Gastrocnemius medialis (tissue), 4 donors: ENCODE measurements at regions not wholly inside any gene's neighbourhood (a gene's known extent, or its start where the extent isn't known, plus 50 kb on each side); places are given as distances from the start of the nearest gene placed in this dataset.

Source experiments
- ATAC-seq, 2 donors: fragments of 150-250 bp; one replicate each; pipeline ENCODE4 v1.9.1; 2016
- DNase-seq, 2 donors: peaks; one replicate each; pipeline ENCODE4 v3.0.0-alpha.2; 2019
- H3K27ac ChIP-seq, 4 donors: fragments of 200-600 bp; sonication (generic); 1 replicate in 1 of 4; 2 replicates in 3 of 4; pipeline ENCODE4 v1.5.1; 2016 to 2018; ENCODE audit warnings: mild to moderate bottlenecking in 2 of 4, moderate library complexity in 1 of 4
- H3K27me3 ChIP-seq, 3 donors: fragments of 200-600 bp; sonication (generic) in 2 of 3; 1 replicate in 1 of 3; 2 replicates in 2 of 3; pipeline versions ENCODE4 v1.5.1 to v1.6.0; 2016 to 2019; ENCODE audit warnings: mild to moderate bottlenecking in 1 of 3, moderate library complexity in 1 of 3
- H3K36me3 ChIP-seq, 2 donors: fragments of 200-600 bp; sonication (generic) in 1 of 2; one replicate each; pipeline ENCODE4 v1.5.1; 2017 to 2018
- H3K4me1 ChIP-seq, 2 donors: fragments of 200-600 bp; sonication (generic) in 1 of 2; one replicate each; pipeline ENCODE4 v1.5.1; 2016 to 2017; ENCODE audit warnings: mild to moderate bottlenecking in 2 of 2
- H3K4me3 ChIP-seq, 4 donors: fragments of 200-600 bp; sonication (generic) in 3 of 4; 1 replicate in 1 of 4; 2 replicates in 3 of 4; pipeline ENCODE4 v1.5.1; 2016 to 2019; ENCODE audit warnings: mild to moderate bottlenecking in 2 of 4
- H3K9me3 ChIP-seq, 3 donors: fragments of 200-600 bp; sonication (generic) in 2 of 3; 1 replicate in 1 of 3; 2 replicates in 2 of 3; pipeline ENCODE4 v1.5.1; 2016 to 2019
- CTCF ChIP-seq, 5 experiments: fragments of 450-650 bp in 3 of 5; fragments of 200-600 bp in 2 of 5; sonication (generic) in 2 of 5; IDR thresholded peaks in 4 of 5; conservative IDR thresholded peaks in 1 of 5; 1 replicate in 4 of 5; 2 replicates in 1 of 5; pipeline ENCODE4 v1.5.1; 2016 to 2019; ENCODE audit warnings: antibody characterized with exemption in 5 of 5, mild to moderate bottlenecking in 3 of 5, moderate library complexity in 3 of 5
- POLR2A ChIP-seq, 2 donors: fragments of 450-650 bp; IDR thresholded peaks; one replicate each; pipeline ENCODE4 v1.6.1; 2017; ENCODE audit warnings: antibody characterized with exemption in 2 of 2, mild to moderate bottlenecking in 2 of 2, moderate library complexity in 2 of 2
- in situ Hi-C, 4 donors: fragments of 200-750 bp; cut with MboI; loops; one replicate each; pipeline versions ENCODE4 v1.15.0 to v1.8.0; 2017; ENCODE audit warnings: low sequenced_read_pairs in 4 of 4
- intact Hi-C: fragments of 100-400 bp; cut with DNase I; formaldehyde crosslinking; loops from one replicate; pipeline ENCODE4 v1.15.1; 2023; ENCODE audit warnings: low total_unique reads

- DNase-seq (no peak), ATAC-seq (no peak)
- TF ChIP-seq POLR2A (IDR thresholded peaks at IDR 0.05) (no peak), CTCF (IDR thresholded peaks at IDR 0.05 in 4 of 5, conservative IDR thresholded peaks at IDR 0.05 in 1 of 5) (no peak)
- no peaks in the 10 kb centered on the region for H3K9me3 ChIP-seq
- no peaks in the 10 kb centered on the region for H3K27me3 ChIP-seq
- intact Hi-C loops (no loop called here), in situ Hi-C loops (no loop called here)
- no peak overlapping the region for H3K4me3 ChIP-seq
- H3K27ac ChIP-seq = no peak overlapping the region
- H3K36me3 ChIP-seq = no peaks in the 10 kb centered on the region
- no peaks in the 10 kb centered on the region for H3K4me1 ChIP-seq
Observed at GRCh38 chr3:31421314-31422048, 111.2 kb upstream of the STT3B start.

GRCh38 chr3:31422237-31422636, 110.5 kb upstream of the STT3B start:
- ATAC-seq = no peak
- Histone ChIP-seq H3K36me3 (no peaks in the 10 kb centered on the region), H3K4me1 (no peaks in the 10 kb centered on the region), H3K27me3 (no peaks in the 10 kb centered on the region), H3K9me3 (no peaks in the 10 kb centered on the region), H3K4me3 (no peak overlapping the region), H3K27ac (no peak overlapping the region)
- in situ Hi-C loops = no loop called here
- no peak for DNase-seq
- intact Hi-C loops = no loop called here
- TF ChIP-seq CTCF (IDR thresholded peaks at IDR 0.05 in 4 of 5, conservative IDR thresholded peaks at IDR 0.05 in 1 of 5) (no peak), POLR2A (IDR thresholded peaks at IDR 0.05) (no peak)

- DNase-seq (no peak), ATAC-seq (no peak)
- TF ChIP-seq POLR2A (IDR thresholded peaks at IDR 0.05) = no peak
- intact Hi-C loops (no loop called here), in situ Hi-C loops (no loop called here)
- no peak overlapping the region for H3K4me3 ChIP-seq
- H3K27ac ChIP-seq = no peak overlapping the region
- H3K27me3 ChIP-seq = no peaks in the 10 kb centered on the region
- H3K36me3 ChIP-seq = no peaks in the 10 kb centered on the region
- no peaks in the 10 kb centered on the region for H3K9me3 ChIP-seq
- no peaks in the 10 kb centered on the region for H3K4me1 ChIP-seq
Observed at GRCh38 chr3:31423482-31423881, 109.2 kb upstream of the STT3B start.

DNA sequence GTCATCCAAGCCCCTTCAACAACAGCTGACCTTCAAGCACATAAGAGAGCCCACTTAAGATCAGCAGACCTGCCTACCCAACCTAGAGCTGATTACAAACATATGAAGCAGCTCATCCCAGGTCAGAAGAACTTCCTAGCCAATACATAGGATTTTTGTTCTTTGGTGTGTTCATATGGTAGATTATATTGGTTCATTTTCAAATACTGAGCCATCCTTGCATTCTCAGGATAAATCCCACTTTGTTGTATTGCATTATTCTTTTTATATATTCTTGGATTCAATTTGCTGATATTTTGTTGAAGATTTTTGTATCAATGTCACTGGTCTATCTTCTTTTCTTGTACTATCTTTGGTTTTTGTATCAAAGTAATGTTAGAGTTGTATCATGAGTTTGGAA, 107.3 kb upstream of the STT3B start:
- Histone ChIP-seq H3K4me3 (no peak overlapping the region), H3K27ac (no peak overlapping the region), H3K4me1 (no peaks in the 10 kb centered on the region), H3K36me3 (no peaks in the 10 kb centered on the region), H3K9me3 (no peaks in the 10 kb centered on the region), H3K27me3 (no peaks in the 10 kb centered on the region)
- in situ Hi-C loops (no loop called here), intact Hi-C loops (no loop called here)
- ATAC-seq = no peak
- TF ChIP-seq CTCF (IDR thresholded peaks at IDR 0.05 in 4 of 5, conservative IDR thresholded peaks at IDR 0.05 in 1 of 5) (no peak), POLR2A (IDR thresholded peaks at IDR 0.05) (no peak)
- no peak for DNase-seq

DNA sequence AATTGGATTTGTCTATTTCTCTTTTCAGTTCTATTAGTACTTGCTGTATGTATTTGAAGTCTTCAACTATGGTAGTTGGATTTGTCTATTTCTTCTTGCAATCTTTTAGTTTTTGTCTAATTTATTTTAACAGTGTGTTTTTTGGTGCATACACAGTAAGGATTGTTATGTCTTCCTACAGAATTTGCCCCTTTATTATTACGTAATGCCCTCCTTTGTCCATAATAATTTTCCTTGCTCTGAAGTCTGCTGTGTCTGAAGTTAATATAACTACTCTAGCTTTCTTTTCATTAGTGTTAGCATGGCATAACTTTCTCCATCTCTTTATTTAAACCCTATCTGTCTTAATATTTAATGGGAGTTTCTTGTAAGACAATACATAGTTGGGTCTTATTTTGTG, 105.1 kb upstream of the STT3B start:
- H3K27me3 ChIP-seq = no peaks in the 10 kb centered on the region
- in situ Hi-C loops (no loop called here), intact Hi-C loops (no loop called here)
- no peaks in the 10 kb centered on the region for H3K4me1 ChIP-seq
- no peak for DNase-seq
- no peaks in the 10 kb centered on the region for H3K36me3 ChIP-seq
- H3K4me3 ChIP-seq = no peak overlapping the region
- TF ChIP-seq CTCF (IDR thresholded peaks at IDR 0.05 in 4 of 5, conservative IDR thresholded peaks at IDR 0.05 in 1 of 5) = no peak
- TF ChIP-seq POLR2A (IDR thresholded peaks at IDR 0.05) = no peak
- no peak overlapping the region for H3K27ac ChIP-seq
- ATAC-seq = no peak
- H3K9me3 ChIP-seq = no peaks in the 10 kb centered on the region
